Glomerular visceral epithelial cell (primary cell): ENCODE measurements at regions not wholly inside any gene's neighbourhood (a gene's known extent, or its start where the extent isn't known, plus 50 kb on each side); places are given as distances from the start of the nearest gene placed in this dataset.

Experiments used
- DNase-seq: peaks from one replicate; pipeline ENCODE4 v3.0.0-alpha.2; 2016; ENCODE audit errors: extremely low spot score

GRCh38 chr1:221161571-221162041 is 282.4 kb downstream of the HLX start:
- DNase-seq = no peak

GRCh38 chr1:221162352-221162751 is 283.1 kb downstream of the HLX start:
- no peak for DNase-seq

GRCh38 chr1:221162939-221163338 is 283.7 kb downstream of the HLX start:
- DNase-seq = no peak

- DNase-seq = peak; percentile 18
Measured at GRCh38 chr1:221164029-221164428, 284.8 kb downstream of the HLX start.

GRCh38 chr1:221164951-221165838 is 286.0 kb downstream of the HLX start:
- DNase-seq = no peak

- DNase-seq = peak; percentile 75
Measured at GRCh38 chr1:221165839-221166500, 286.7 kb downstream of the HLX start.

- no peak for DNase-seq
Measured at GRCh38 chr1:221166559-221167318, 287.5 kb downstream of the HLX start.

GRCh38 chr1:221169447-221169889 is 290.2 kb downstream of the HLX start:
- DNase-seq = no peak

GRCh38 chr1:221170171-221170570 is 290.9 kb downstream of the HLX start:
- DNase-seq = no peak

- no peak for DNase-seq
Measured at GRCh38 chr1:221171768-221172167, 292.5 kb downstream of the HLX start.

- no peak for DNase-seq
Measured at GRCh38 chr1:221172841-221173240, 293.6 kb downstream of the HLX start.

- no peak for DNase-seq
Measured at GRCh38 chr1:221174330-221174993, 295.2 kb downstream of the HLX start.

- no peak for DNase-seq
Measured at GRCh38 chr1:221175249-221175648, 296.0 kb downstream of the HLX start.

GRCh38 chr1:221180704-221181368 is 301.6 kb downstream of the HLX start:
- DNase-seq = no peak

GRCh38 chr1:221182791-221183533 is 303.7 kb downstream of the HLX start:
- no peak for DNase-seq

- no peak for DNase-seq
Measured at GRCh38 chr1:221184131-221184794, 305.0 kb downstream of the HLX start.

GRCh38 chr1:221187174-221187573 is 307.9 kb downstream of the HLX start:
- no peak for DNase-seq

- DNase-seq = no peak
Measured at GRCh38 chr1:221188458-221188857, 309.2 kb downstream of the HLX start.

- DNase-seq = no peak
Measured at GRCh38 chr1:221190249-221190648, 311.0 kb downstream of the HLX start.

GRCh38 chr1:221192055-221192454 is 312.8 kb downstream of the HLX start:
- DNase-seq = no peak
